Liver (tissue), 3 donors: ENCODE measurements at regions not wholly inside any gene's neighbourhood (a gene's known extent, or its start where the extent isn't known, plus 50 kb on each side); places are given as distances from the start of the nearest gene placed in this dataset.

Experiments used
- FOXA1 ChIP-seq: IDR thresholded peaks from 2 replicates; pipeline ENCODE4 v1.6.1; 2016; ENCODE audit warnings: antibody characterized with exemption
- GABPA ChIP-seq, 2 donors: IDR thresholded peaks in 1 of 2; conservative IDR thresholded peaks in 1 of 2; 2 replicates each; pipeline ENCODE4 v1.6.1; 2016; ENCODE audit warnings: antibody characterized with exemption in 2 of 2, mild to moderate bottlenecking in 1 of 2, moderate library complexity in 1 of 2
- JUND ChIP-seq, 2 donors: IDR thresholded peaks; 2 replicates each; pipeline ENCODE4 v1.6.1; 2016; ENCODE audit warnings: antibody characterized with exemption in 2 of 2
- RAD21 ChIP-seq, 2 donors: IDR thresholded peaks; 2 replicates each; pipeline ENCODE4 v1.6.1; 2016; ENCODE audit warnings: antibody characterized with exemption in 2 of 2, mild to moderate bottlenecking in 2 of 2
- SP1 ChIP-seq: IDR thresholded peaks from 2 replicates; pipeline ENCODE4 v1.6.1; 2018; ENCODE audit warnings: antibody characterized with exemption, mild to moderate bottlenecking
- TAF1 ChIP-seq: conservative IDR thresholded peaks from 2 replicates; pipeline ENCODE4 v1.6.1; 2016; ENCODE audit warnings: antibody characterized with exemption, mild to moderate bottlenecking
- YY1 ChIP-seq: IDR thresholded peaks from 2 replicates; pipeline ENCODE4 v1.6.1; 2016; ENCODE audit warnings: antibody characterized with exemption, mild to moderate bottlenecking
- TF ChIP-seq, protein P1 (sequence below): fragments of 150-350 bp; IDR thresholded peaks from 2 replicates; pipeline ENCODE4 v1.5.1; 2017; ENCODE audit warnings: improper control_type of control experiment, low read depth, low read length; ENCODE audit not compliant: missing input control
- TF ChIP-seq, protein P2 (sequence below): IDR thresholded peaks from 2 replicates; pipeline ENCODE4 v1.6.1; 2016; ENCODE audit warnings: antibody characterized with exemption
- TF ChIP-seq, protein P3 (sequence below): IDR thresholded peaks from 2 replicates; pipeline ENCODE4 v1.6.1; 2016; ENCODE audit warnings: antibody characterized with exemption
- donor health status: healthy.
- donor health status: healthy.

GRCh38 chr1:221887415-221887746 is 145.5 kb upstream of the DUSP10 start:
- TF ChIP-seq, protein P1, sequence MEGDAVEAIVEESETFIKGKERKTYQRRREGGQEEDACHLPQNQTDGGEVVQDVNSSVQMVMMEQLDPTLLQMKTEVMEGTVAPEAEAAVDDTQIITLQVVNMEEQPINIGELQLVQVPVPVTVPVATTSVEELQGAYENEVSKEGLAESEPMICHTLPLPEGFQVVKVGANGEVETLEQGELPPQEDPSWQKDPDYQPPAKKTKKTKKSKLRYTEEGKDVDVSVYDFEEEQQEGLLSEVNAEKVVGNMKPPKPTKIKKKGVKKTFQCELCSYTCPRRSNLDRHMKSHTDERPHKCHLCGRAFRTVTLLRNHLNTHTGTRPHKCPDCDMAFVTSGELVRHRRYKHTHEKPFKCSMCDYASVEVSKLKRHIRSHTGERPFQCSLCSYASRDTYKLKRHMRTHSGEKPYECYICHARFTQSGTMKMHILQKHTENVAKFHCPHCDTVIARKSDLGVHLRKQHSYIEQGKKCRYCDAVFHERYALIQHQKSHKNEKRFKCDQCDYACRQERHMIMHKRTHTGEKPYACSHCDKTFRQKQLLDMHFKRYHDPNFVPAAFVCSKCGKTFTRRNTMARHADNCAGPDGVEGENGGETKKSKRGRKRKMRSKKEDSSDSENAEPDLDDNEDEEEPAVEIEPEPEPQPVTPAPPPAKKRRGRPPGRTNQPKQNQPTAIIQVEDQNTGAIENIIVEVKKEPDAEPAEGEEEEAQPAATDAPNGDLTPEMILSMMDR, result no peak
- TF ChIP-seq SP1 (no peak), TAF1 (no peak), JUND (IDR thresholded peaks at IDR 0.05) (no peak), RAD21 (IDR thresholded peaks at IDR 0.05) (no peak), YY1 (no peak), FOXA1 (no peak), GABPA (IDR thresholded peaks at IDR 0.05 in 1 of 2, conservative IDR thresholded peaks at IDR 0.05 in 1 of 2) (no peak)
- TF ChIP-seq, protein P2, sequence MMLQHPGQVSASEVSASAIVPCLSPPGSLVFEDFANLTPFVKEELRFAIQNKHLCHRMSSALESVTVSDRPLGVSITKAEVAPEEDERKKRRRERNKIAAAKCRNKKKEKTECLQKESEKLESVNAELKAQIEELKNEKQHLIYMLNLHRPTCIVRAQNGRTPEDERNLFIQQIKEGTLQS, result no peak
- TF ChIP-seq, protein P3, sequence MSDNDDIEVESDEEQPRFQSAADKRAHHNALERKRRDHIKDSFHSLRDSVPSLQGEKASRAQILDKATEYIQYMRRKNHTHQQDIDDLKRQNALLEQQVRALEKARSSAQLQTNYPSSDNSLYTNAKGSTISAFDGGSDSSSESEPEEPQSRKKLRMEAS, result no peak
